A549 (cell line): ENCODE measurements at regions not wholly inside any gene's neighbourhood (a gene's known extent, or its start where the extent isn't known, plus 50 kb on each side); places are given as distances from the start of the nearest gene placed in this dataset.

Experiments
- BHLHE40 ChIP-seq: IDR thresholded peaks from 2 replicates; pipeline ENCODE4 v1.6.1; 2012; ENCODE audit warnings: low read depth, low read length, inconsistent platforms
- CBX2 ChIP-seq: fragments of 200-600 bp; sonication (generic); IDR thresholded peaks from 2 replicates; pipeline ENCODE4 v1.6.1; 2016; ENCODE audit warnings: low read depth, mild to moderate bottlenecking, borderline replicate concordance
- EP300 ChIP-seq, 2 experiments: fragments of >200 bp; sonication (Bioruptor Twin); formaldehyde crosslinking; IDR thresholded peaks; 2 replicates in 1 of 2; 3 replicates in 1 of 2; pipeline ENCODE4 v1.6.1; 2016 to 2017
- MAX ChIP-seq: IDR thresholded peaks from 2 replicates; pipeline ENCODE4 v1.6.1; 2012
- POLR2A ChIP-seq: IDR thresholded peaks from 2 replicates; pipeline ENCODE4 v1.6.1; 2012; ENCODE audit warnings: mild to moderate bottlenecking, low read length
- RFX5 ChIP-seq: fragments of 450-650 bp; IDR thresholded peaks from 2 replicates; pipeline ENCODE4 v1.7.1; 2014; ENCODE audit warnings: antibody characterized with exemption, mild to moderate bottlenecking, moderate library complexity
- TF ChIP-seq, protein P1 (sequence below): fragments of 450-650 bp; IDR thresholded peaks from 2 replicates; pipeline ENCODE4 v1.6.1; 2014; ENCODE audit warnings: antibody characterized with exemption
- TF ChIP-seq, protein P2 (sequence below): fragments of >200 bp; sonication (Bioruptor Twin); formaldehyde crosslinking; IDR thresholded peaks from 3 replicates; pipeline ENCODE4 v1.5.1; 2016

DNA sequence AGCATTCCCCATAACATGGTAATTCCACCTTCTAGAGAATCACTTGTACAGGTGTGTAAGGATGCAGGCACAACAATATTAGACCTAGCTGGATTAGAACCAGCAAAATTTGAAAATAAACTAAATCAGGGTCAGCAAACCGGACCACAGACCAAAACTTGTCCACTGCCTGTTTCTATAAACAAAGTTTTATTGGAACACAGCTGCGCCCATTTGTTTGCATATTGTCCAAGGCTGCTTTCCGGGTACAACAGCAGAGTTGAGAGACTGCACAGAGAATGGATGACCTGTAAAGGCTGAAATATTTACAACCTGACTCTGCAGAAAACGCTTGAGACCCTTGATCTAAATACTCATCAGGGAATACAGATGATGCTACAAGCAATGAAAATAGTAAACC, 73.6 kb upstream of the SLC45A1 start:
- TF ChIP-seq POLR2A (no peak), CBX2 (no peak), RFX5 (no peak), MAX (no peak), BHLHE40 (no peak), EP300 (IDR thresholded peaks at IDR 0.05) (no peak)
- TF ChIP-seq, protein P1, sequence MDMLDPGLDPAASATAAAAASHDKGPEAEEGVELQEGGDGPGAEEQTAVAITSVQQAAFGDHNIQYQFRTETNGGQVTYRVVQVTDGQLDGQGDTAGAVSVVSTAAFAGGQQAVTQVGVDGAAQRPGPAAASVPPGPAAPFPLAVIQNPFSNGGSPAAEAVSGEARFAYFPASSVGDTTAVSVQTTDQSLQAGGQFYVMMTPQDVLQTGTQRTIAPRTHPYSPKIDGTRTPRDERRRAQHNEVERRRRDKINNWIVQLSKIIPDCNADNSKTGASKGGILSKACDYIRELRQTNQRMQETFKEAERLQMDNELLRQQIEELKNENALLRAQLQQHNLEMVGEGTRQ, result no peak
- TF ChIP-seq, protein P2, sequence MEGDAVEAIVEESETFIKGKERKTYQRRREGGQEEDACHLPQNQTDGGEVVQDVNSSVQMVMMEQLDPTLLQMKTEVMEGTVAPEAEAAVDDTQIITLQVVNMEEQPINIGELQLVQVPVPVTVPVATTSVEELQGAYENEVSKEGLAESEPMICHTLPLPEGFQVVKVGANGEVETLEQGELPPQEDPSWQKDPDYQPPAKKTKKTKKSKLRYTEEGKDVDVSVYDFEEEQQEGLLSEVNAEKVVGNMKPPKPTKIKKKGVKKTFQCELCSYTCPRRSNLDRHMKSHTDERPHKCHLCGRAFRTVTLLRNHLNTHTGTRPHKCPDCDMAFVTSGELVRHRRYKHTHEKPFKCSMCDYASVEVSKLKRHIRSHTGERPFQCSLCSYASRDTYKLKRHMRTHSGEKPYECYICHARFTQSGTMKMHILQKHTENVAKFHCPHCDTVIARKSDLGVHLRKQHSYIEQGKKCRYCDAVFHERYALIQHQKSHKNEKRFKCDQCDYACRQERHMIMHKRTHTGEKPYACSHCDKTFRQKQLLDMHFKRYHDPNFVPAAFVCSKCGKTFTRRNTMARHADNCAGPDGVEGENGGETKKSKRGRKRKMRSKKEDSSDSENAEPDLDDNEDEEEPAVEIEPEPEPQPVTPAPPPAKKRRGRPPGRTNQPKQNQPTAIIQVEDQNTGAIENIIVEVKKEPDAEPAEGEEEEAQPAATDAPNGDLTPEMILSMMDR, result no peak
